Activated T-helper 17 cell treated with anti-CD3 and anti-CD28 coated beads, Interleukin-2, amount 50 U/mL, for 72 hours (primary cell): ENCODE measurements at regions not wholly inside any gene's neighbourhood (a gene's known extent, or its start where the extent isn't known, plus 50 kb on each side); places are given as distances from the start of the nearest gene placed in this dataset.
A peak's percentile ranks its signal among the peaks of the same experiment; 100 is the strongest.

Source experiments
- ATAC-seq: fragments of 150-1000 bp; cut with Tn5 transposase; replicated peaks from 2 replicates; pipeline ENCODE4 v1.10.0; 2021; ENCODE audit warnings: mild to moderate bottlenecking, moderate library complexity
- H3K27ac Mint-ChIP-seq: one replicate; pipeline ENCODE4 v1.8.0; 2022; ENCODE audit warnings: mixed read lengths
- H3K27me3 Mint-ChIP-seq: one replicate; pipeline ENCODE4 v1.8.0; 2022; ENCODE audit warnings: mixed read lengths
- H3K36me3 Mint-ChIP-seq: one replicate; pipeline ENCODE4 v1.8.0; 2022; ENCODE audit warnings: low read depth, mild to moderate bottlenecking, mixed read lengths
- H3K4me1 Mint-ChIP-seq: one replicate; pipeline ENCODE4 v1.8.0; 2022; ENCODE audit warnings: mixed read lengths
- H3K4me3 Mint-ChIP-seq: one replicate; pipeline ENCODE4 v1.8.0; 2022; ENCODE audit warnings: mild to moderate bottlenecking, mixed read lengths
- H3K9me3 Mint-ChIP-seq: one replicate; pipeline ENCODE4 v1.8.0; 2022; ENCODE audit warnings: mixed read lengths

GRCh38 chr5:34487159-34487879 lies 168.8 kb upstream of the RAI14 start:
- H3K9me3 Mint-ChIP-seq, result no peaks in the 10 kb centered on the region
- peaks cover 17% of the 10 kb centered on the region for H3K27me3 Mint-ChIP-seq
- H3K4me1 Mint-ChIP-seq, result peaks cover 5% of the 10 kb centered on the region
- no peak overlapping the region for H3K4me3 Mint-ChIP-seq
- H3K36me3 Mint-ChIP-seq, result no peaks in the 10 kb centered on the region
- H3K27ac Mint-ChIP-seq, result no peak overlapping the region
- ATAC-seq, result no peak

GRCh38 chr5:34487956-34488355 lies 168.2 kb upstream of the RAI14 start:
- Mint-ChIP-seq H3K4me3 (no peak overlapping the region), H3K27me3 (peaks cover 16% of the 10 kb centered on the region), H3K4me1 (peaks cover 5% of the 10 kb centered on the region), H3K36me3 (no peaks in the 10 kb centered on the region), H3K9me3 (no peaks in the 10 kb centered on the region), H3K27ac (no peak overlapping the region)
- no peak for ATAC-seq

GRCh38 chr5:34488984-34489383 lies 167.1 kb upstream of the RAI14 start:
- peaks cover 18% of the 10 kb centered on the region for H3K27me3 Mint-ChIP-seq

GRCh38 chr5:34490506-34491250 lies 165.4 kb upstream of the RAI14 start:
- H3K36me3 Mint-ChIP-seq, result no peaks in the 10 kb centered on the region
- no peak overlapping the region for H3K27ac Mint-ChIP-seq
- no peak for ATAC-seq
- no peaks in the 10 kb centered on the region for H3K9me3 Mint-ChIP-seq
- H3K27me3 Mint-ChIP-seq, result peaks cover 21% of the 10 kb centered on the region
- no peak overlapping the region for H3K4me3 Mint-ChIP-seq
- H3K4me1 Mint-ChIP-seq, result peaks cover 5% of the 10 kb centered on the region

More at GRCh38 chr5:34488984-34489383, 167.1 kb upstream of the RAI14 start:
- Mint-ChIP-seq H3K4me1 (peaks cover 5% of the 10 kb centered on the region), H3K36me3 (no peaks in the 10 kb centered on the region), H3K9me3 (no peaks in the 10 kb centered on the region), H3K27ac (no peak overlapping the region), H3K4me3 (no peak overlapping the region)
- no peak for ATAC-seq

- Mint-ChIP-seq H3K4me3 (no peak overlapping the region), H3K4me1 (peaks cover 2% of the 10 kb centered on the region), H3K27me3 (peaks cover 19% of the 10 kb centered on the region), H3K36me3 (no peaks in the 10 kb centered on the region), H3K9me3 (no peaks in the 10 kb centered on the region), H3K27ac (no peak overlapping the region)
- ATAC-seq, result no peak
Measured at GRCh38 chr5:34491251-34491620, 164.9 kb upstream of the RAI14 start.

- no peak for ATAC-seq
- peaks cover 14% of the 10 kb centered on the region for H3K27me3 Mint-ChIP-seq
- no peaks in the 10 kb centered on the region for H3K9me3 Mint-ChIP-seq
- peaks cover 5% of the 10 kb centered on the region for H3K4me1 Mint-ChIP-seq
- H3K4me3 Mint-ChIP-seq, result no peak overlapping the region
- no peak overlapping the region for H3K27ac Mint-ChIP-seq
- H3K36me3 Mint-ChIP-seq, result no peaks in the 10 kb centered on the region
Measured at GRCh38 chr5:34494111-34494755, 161.9 kb upstream of the RAI14 start.

GRCh38 chr5:34495178-34495577 lies 160.9 kb upstream of the RAI14 start:
- Mint-ChIP-seq H3K4me1 (peaks cover 8% of the 10 kb centered on the region), H3K9me3 (no peaks in the 10 kb centered on the region), H3K27me3 (peaks cover 14% of the 10 kb centered on the region), H3K27ac (no peak overlapping the region), H3K36me3 (no peaks in the 10 kb centered on the region), H3K4me3 (no peak overlapping the region)
- ATAC-seq, result no peak

- H3K9me3 Mint-ChIP-seq, result no peaks in the 10 kb centered on the region
- no peak overlapping the region for H3K27ac Mint-ChIP-seq
- H3K4me1 Mint-ChIP-seq, result peaks cover 8% of the 10 kb centered on the region
- no peak for ATAC-seq
- H3K36me3 Mint-ChIP-seq, result no peaks in the 10 kb centered on the region
- peaks cover 14% of the 10 kb centered on the region for H3K27me3 Mint-ChIP-seq
- H3K4me3 Mint-ChIP-seq, result no peak overlapping the region
Measured at GRCh38 chr5:34496260-34496691, 159.9 kb upstream of the RAI14 start.

GRCh38 chr5:34496701-34497469 lies 159.2 kb upstream of the RAI14 start:
- H3K4me3 Mint-ChIP-seq, result no peak overlapping the region
- no peak for ATAC-seq
- H3K9me3 Mint-ChIP-seq, result no peaks in the 10 kb centered on the region
- no peak overlapping the region for H3K27ac Mint-ChIP-seq
- H3K27me3 Mint-ChIP-seq, result peaks cover 14% of the 10 kb centered on the region
- peaks cover 8% of the 10 kb centered on the region for H3K4me1 Mint-ChIP-seq
- no peaks in the 10 kb centered on the region for H3K36me3 Mint-ChIP-seq

- Mint-ChIP-seq H3K4me1 (peaks cover 8% of the 10 kb centered on the region), H3K9me3 (no peaks in the 10 kb centered on the region), H3K27ac (no peak overlapping the region), H3K27me3 (peaks cover 18% of the 10 kb centered on the region), H3K4me3 (no peak overlapping the region), H3K36me3 (no peaks in the 10 kb centered on the region)
- ATAC-seq, result no peak
Measured at GRCh38 chr5:34497470-34497808, 158.7 kb upstream of the RAI14 start.

GRCh38 chr5:34498572-34498971 lies 157.6 kb upstream of the RAI14 start:
- peak overlapping the region; percentile 44 for H3K27ac Mint-ChIP-seq
- H3K36me3 Mint-ChIP-seq, result no peaks in the 10 kb centered on the region
- H3K27me3 Mint-ChIP-seq, result peaks cover 19% of the 10 kb centered on the region
- H3K4me3 Mint-ChIP-seq, result peak overlapping the region; percentile 38
- H3K4me1 Mint-ChIP-seq, result peaks cover 8% of the 10 kb centered on the region
- H3K9me3 Mint-ChIP-seq, result no peaks in the 10 kb centered on the region
- no peak for ATAC-seq

- Mint-ChIP-seq H3K27me3 (peaks cover 20% of the 10 kb centered on the region), H3K9me3 (no peaks in the 10 kb centered on the region), H3K4me1 (peaks cover 8% of the 10 kb centered on the region), H3K27ac (peak overlapping the region; percentile 44), H3K4me3 (peak overlapping the region; percentile 38), H3K36me3 (no peaks in the 10 kb centered on the region)
- peak; percentile 97 for ATAC-seq
Measured at GRCh38 chr5:34499001-34499734, 157.0 kb upstream of the RAI14 start.

GRCh38 chr5:34500236-34500847 lies 155.8 kb upstream of the RAI14 start:
- Mint-ChIP-seq H3K4me3 (no peak overlapping the region), H3K9me3 (no peaks in the 10 kb centered on the region), H3K36me3 (no peaks in the 10 kb centered on the region), H3K27ac (no peak overlapping the region), H3K27me3 (peaks cover 21% of the 10 kb centered on the region), H3K4me1 (peaks cover 8% of the 10 kb centered on the region)
- ATAC-seq, result no peak
